Memory B cell (primary cell): ENCODE measurements at regions not wholly inside any gene's neighbourhood (a gene's known extent, or its start where the extent isn't known, plus 50 kb on each side); places are given as distances from the start of the nearest gene placed in this dataset.

Experiments used
- ATAC-seq: fragments of 150-1000 bp; cut with Tn5 transposase; 2 replicates; pipeline ENCODE4 v1.10.0; 2021; ENCODE audit warnings: low read depth, mild to moderate bottlenecking, moderate library complexity
- DNase-seq, 2 donors: peaks; one replicate each; pipeline ENCODE4 v3.0.0; 2022; ENCODE audit warnings: low spot score in 2 of 2
- H3K27ac Mint-ChIP-seq: one replicate; pipeline ENCODE4 v1.8.0; 2022; ENCODE audit warnings: mild to moderate bottlenecking, moderate library complexity, mixed read lengths
- H3K27me3 Mint-ChIP-seq: one replicate; pipeline ENCODE4 v1.8.0; 2022; ENCODE audit warnings: mixed read lengths
- H3K36me3 Mint-ChIP-seq: one replicate; pipeline ENCODE4 v1.8.0; 2022; ENCODE audit warnings: mild to moderate bottlenecking, mixed read lengths
- H3K4me1 Mint-ChIP-seq: one replicate; pipeline ENCODE4 v1.8.0; 2022; ENCODE audit warnings: mixed read lengths
- H3K4me3 Mint-ChIP-seq: one replicate; pipeline ENCODE4 v1.8.0; 2022; ENCODE audit warnings: mild to moderate bottlenecking, moderate library complexity, mixed read lengths
- H3K9me3 Mint-ChIP-seq: one replicate; pipeline ENCODE4 v1.8.0; 2022; ENCODE audit warnings: mixed read lengths

DNA sequence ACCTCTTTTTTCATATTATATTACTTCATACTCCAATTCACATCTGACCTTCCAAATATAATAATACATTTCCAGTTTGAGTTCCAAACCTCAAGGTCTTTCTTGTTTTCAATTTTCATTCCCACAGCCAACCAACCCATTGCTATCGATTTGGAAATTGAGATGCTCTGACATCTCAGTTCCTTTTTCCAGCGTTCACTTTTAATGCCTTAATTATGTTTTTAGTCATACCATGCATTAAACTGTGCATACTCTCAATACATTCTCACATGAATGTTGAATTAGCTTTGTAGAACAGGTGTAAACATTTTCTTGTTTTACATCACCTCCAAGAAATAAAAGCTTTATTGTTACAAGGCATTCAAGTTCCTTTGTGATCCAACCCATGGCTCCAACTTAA lies 294.2 kb upstream of the ANO3 start:
- no peak for DNase-seq
- Mint-ChIP-seq H3K36me3 (no peaks in the 10 kb centered on the region), H3K4me1 (no peaks in the 10 kb centered on the region), H3K27ac (no peak overlapping the region), H3K4me3 (no peak overlapping the region), H3K9me3 (no peaks in the 10 kb centered on the region), H3K27me3 (no peaks in the 10 kb centered on the region)
- no peak for ATAC-seq

DNA sequence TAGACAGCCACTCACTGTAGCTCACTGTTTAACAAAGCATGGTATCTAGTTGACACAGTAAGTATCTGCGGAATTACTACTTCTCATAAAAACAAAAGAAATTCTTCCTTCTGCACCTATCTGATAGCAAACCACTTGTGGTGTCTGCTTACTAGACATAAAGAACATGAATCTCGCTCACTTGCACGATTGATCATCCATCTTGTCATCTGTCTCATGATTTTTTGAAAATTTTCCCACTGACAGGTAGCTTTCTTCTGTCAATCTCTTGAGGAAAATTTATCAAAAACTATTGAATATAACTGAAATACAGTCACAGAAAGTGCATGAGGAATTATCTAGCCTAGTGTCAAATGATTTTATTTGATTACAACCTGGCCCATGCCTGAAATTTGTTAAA lies 291.6 kb upstream of the ANO3 start:
- no peak overlapping the region for H3K27ac Mint-ChIP-seq
- H3K36me3 Mint-ChIP-seq = no peaks in the 10 kb centered on the region
- H3K27me3 Mint-ChIP-seq = no peaks in the 10 kb centered on the region
- peaks cover 4% of the 10 kb centered on the region for H3K4me1 Mint-ChIP-seq
- no peak overlapping the region for H3K4me3 Mint-ChIP-seq
- no peaks in the 10 kb centered on the region for H3K9me3 Mint-ChIP-seq
- DNase-seq = no peak
- ATAC-seq = no peak

DNA sequence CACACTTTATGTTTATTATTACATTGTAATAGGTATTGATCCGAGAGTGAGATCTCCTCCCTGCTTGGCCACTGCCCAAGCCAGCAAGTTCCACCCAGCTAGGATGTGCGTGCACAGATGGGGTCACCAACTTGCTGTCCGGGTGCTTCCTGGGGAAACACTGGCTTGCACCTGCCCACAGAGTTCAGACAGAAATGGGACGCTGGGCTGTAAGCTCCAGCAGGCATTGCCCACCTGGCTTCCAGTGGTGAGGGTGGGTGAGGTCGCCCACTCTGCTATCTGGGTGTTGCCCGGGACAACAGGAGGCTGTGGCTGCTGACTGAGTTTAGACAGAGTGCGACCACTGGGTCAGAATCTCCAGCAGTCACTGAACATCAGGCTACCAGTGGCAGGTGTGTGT lies 289.8 kb upstream of the ANO3 start:
- Mint-ChIP-seq H3K27ac (no peak overlapping the region), H3K4me3 (no peak overlapping the region), H3K36me3 (no peaks in the 10 kb centered on the region), H3K4me1 (peaks cover 4% of the 10 kb centered on the region), H3K27me3 (no peaks in the 10 kb centered on the region), H3K9me3 (no peaks in the 10 kb centered on the region)
- ATAC-seq = no peak
- DNase-seq = no peak

DNA sequence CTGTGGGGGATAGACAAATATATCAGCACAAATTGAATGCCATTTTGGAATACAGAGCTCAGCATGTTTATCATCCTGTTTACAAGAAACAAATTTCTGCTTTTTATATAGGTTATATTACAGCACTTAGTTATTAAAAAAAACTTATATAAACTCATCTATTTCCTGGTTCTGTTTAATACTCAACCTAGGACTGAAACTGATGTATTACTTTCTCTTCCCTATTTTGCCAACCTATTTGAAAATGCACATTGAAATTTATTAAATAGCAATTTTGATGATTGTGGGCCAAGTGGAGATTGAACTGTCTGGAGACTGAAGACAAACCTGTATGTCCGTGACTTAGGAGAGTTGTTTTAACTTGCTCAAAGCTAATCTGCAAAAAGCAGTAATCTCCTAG lies 288.3 kb upstream of the ANO3 start:
- DNase-seq (no peak), ATAC-seq (peak; percentile 78)
- no peaks in the 10 kb centered on the region for H3K9me3 Mint-ChIP-seq
- no peak overlapping the region for H3K4me3 Mint-ChIP-seq
- H3K27me3 Mint-ChIP-seq = no peaks in the 10 kb centered on the region
- no peak overlapping the region for H3K27ac Mint-ChIP-seq
- H3K4me1 Mint-ChIP-seq = peaks cover 4% of the 10 kb centered on the region
- no peaks in the 10 kb centered on the region for H3K36me3 Mint-ChIP-seq

DNA sequence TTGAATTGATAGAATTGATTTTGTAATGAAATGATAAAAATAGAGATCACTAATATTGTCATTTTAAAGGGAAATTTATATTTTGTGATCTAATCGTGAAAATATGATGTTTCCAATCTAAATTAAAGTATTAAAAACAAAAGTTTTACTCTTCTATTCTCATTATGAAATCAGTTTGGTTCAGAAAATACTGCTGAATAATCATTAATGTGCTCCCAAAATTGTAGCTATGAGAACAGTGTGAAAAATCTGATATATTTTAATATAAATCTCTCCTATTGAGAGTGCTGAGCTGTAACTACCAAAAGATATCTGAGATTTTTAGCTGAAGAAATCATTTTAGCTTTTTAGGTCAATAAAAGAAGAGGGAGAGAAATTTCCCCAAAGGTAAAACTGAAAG lies 287.5 kb upstream of the ANO3 start:
- Mint-ChIP-seq H3K4me3 (no peak overlapping the region), H3K27ac (no peak overlapping the region), H3K27me3 (no peaks in the 10 kb centered on the region), H3K4me1 (peaks cover 6% of the 10 kb centered on the region), H3K9me3 (peaks cover 2% of the 10 kb centered on the region), H3K36me3 (no peaks in the 10 kb centered on the region)
- ATAC-seq (no peak), DNase-seq (no peak)

DNA sequence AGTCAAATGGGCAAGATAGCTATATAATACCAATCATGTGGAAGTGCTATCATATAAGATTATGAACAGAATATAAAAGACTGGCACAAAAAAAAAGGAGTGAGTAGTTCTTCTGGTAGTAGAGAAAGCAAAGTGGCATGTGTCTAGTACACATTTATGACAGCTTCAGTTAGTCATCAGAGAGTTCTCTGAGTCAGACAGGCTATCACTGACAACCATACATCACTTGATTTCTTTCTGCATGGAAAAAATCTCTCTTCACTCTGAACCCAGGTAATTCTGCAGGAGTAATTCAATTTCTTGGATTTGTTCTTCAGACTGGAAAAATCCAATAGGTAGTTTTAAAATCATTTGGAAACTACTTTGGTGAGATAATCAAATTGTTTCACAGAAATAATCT lies 286.8 kb upstream of the ANO3 start:
- H3K9me3 Mint-ChIP-seq = peaks cover 3% of the 10 kb centered on the region
- no peak overlapping the region for H3K27ac Mint-ChIP-seq
- DNase-seq (no peak), ATAC-seq (no peak)
- H3K4me3 Mint-ChIP-seq = no peak overlapping the region
- peaks cover 6% of the 10 kb centered on the region for H3K4me1 Mint-ChIP-seq
- H3K36me3 Mint-ChIP-seq = no peaks in the 10 kb centered on the region
- H3K27me3 Mint-ChIP-seq = no peaks in the 10 kb centered on the region

DNA sequence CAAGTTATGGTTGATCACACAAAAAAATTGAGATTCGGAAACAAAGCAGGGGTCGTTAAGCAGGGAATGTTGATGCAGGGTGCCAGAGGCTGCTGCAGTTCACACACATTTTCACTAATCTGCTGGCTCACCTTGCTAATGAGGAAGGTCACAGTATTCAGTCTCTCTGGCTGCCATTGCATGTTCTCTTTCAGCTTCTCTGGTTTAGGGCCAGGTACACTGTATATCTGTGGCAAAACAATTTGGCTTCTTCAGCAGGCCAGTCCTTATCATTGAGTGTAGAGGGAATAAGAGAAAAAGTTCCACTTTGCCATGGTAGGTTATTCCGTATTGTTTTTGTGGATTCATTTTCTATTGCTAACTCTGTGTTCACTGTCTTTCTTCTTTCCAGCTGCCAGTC lies 283.7 kb upstream of the ANO3 start:
- Mint-ChIP-seq H3K4me1 (peaks cover 6% of the 10 kb centered on the region), H3K27ac (no peak overlapping the region), H3K4me3 (no peak overlapping the region), H3K36me3 (no peaks in the 10 kb centered on the region), H3K27me3 (no peaks in the 10 kb centered on the region), H3K9me3 (peaks cover 3% of the 10 kb centered on the region)
- ATAC-seq (no peak), DNase-seq (no peak)

DNA sequence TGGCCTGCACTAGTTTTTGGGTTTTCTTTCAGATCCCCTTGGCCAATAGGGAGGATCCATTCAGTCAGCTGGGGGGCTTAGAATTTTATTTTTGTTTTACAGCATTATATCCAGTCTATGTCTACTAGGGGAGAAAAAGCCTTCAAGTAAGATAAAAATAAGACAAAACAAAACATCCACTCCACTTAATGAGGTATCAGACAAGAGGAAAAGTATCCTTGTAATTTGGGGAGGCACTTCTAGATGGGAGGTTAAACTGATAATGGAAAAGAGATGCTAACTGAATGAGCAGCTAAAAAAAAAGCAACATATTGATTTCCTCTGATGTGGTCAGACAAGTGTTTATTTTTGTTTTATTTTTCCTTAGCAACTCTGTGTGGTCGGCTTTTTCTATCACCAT lies 278.0 kb upstream of the ANO3 start:
- H3K4me1 Mint-ChIP-seq = peaks cover 6% of the 10 kb centered on the region
- peaks cover 4% of the 10 kb centered on the region for H3K9me3 Mint-ChIP-seq
- H3K4me3 Mint-ChIP-seq = no peak overlapping the region
- no peak for DNase-seq
- H3K36me3 Mint-ChIP-seq = no peaks in the 10 kb centered on the region
- H3K27ac Mint-ChIP-seq = no peak overlapping the region
- no peak for ATAC-seq
- no peaks in the 10 kb centered on the region for H3K27me3 Mint-ChIP-seq

DNA sequence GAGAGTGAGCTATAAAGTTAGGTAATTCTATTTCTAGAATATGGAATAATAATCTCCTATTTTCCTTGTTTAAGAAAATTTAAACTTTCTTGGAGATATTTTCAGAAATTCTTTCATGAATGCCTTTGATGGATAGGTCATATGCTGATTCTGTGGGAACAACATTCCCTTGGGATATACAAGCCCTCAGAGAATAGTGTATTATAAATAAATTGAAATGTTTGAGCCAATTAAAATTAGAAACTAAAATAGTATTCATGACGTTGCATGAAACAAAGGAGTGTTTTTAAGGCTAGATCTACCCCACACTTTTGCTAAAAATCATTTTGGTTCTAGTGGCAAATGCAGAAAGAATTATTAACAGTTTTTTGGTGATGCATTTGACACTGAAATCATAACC lies 269.3 kb upstream of the ANO3 start:
- no peak for DNase-seq
- H3K36me3 Mint-ChIP-seq = no peaks in the 10 kb centered on the region
- no peak for ATAC-seq
- H3K4me1 Mint-ChIP-seq = peaks cover 10% of the 10 kb centered on the region
- no peak overlapping the region for H3K4me3 Mint-ChIP-seq
- H3K27ac Mint-ChIP-seq = no peak overlapping the region
- H3K9me3 Mint-ChIP-seq = peaks cover 8% of the 10 kb centered on the region
- H3K27me3 Mint-ChIP-seq = no peaks in the 10 kb centered on the region

DNA sequence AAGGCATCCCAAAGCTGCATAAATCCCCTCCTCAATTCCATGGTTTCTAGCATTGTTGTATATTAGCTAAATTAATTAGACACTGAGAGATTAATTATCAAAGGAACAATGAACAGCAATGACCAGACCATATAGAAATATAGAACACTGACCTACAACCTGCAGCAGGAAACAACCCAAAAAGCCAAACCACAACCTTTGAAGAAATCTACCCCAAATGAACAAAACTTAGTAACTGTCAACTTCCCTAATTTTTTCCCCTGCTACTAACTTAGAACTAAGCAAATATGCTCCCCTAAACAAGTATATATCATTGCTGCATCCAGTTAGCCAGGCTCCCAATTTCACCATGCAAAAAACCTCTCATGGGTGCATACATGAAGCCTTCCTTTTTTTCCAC lies 268.0 kb upstream of the ANO3 start:
- Mint-ChIP-seq H3K4me1 (peaks cover 8% of the 10 kb centered on the region), H3K27me3 (no peaks in the 10 kb centered on the region), H3K36me3 (no peaks in the 10 kb centered on the region), H3K27ac (no peak overlapping the region), H3K4me3 (no peak overlapping the region), H3K9me3 (peaks cover 8% of the 10 kb centered on the region)
- DNase-seq = no peak
- peak; percentile 45 for ATAC-seq

DNA sequence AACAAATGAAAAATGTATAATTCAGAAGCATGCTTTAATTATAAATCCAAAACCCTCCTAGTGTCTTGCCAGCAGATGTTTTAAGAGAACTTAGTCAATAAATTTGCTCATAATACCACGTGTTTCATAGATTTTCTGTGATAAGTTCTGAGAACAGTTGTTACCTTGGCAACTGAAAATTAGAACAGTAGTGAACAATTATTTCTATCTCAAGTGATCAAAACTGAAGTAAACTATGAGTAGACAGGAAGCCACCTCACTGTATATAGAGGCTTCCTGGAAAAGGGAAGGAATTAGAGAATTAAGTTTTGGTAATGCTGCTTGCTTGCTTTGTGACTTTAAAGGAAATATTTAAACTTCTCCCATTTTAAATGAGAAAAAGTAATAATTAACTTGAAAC lies 266.0 kb upstream of the ANO3 start:
- no peak overlapping the region for H3K27ac Mint-ChIP-seq
- no peak overlapping the region for H3K4me3 Mint-ChIP-seq
- DNase-seq (no peak), ATAC-seq (no peak)
- no peaks in the 10 kb centered on the region for H3K27me3 Mint-ChIP-seq
- H3K36me3 Mint-ChIP-seq = no peaks in the 10 kb centered on the region
- peaks cover 4% of the 10 kb centered on the region for H3K9me3 Mint-ChIP-seq
- peaks cover 8% of the 10 kb centered on the region for H3K4me1 Mint-ChIP-seq

DNA sequence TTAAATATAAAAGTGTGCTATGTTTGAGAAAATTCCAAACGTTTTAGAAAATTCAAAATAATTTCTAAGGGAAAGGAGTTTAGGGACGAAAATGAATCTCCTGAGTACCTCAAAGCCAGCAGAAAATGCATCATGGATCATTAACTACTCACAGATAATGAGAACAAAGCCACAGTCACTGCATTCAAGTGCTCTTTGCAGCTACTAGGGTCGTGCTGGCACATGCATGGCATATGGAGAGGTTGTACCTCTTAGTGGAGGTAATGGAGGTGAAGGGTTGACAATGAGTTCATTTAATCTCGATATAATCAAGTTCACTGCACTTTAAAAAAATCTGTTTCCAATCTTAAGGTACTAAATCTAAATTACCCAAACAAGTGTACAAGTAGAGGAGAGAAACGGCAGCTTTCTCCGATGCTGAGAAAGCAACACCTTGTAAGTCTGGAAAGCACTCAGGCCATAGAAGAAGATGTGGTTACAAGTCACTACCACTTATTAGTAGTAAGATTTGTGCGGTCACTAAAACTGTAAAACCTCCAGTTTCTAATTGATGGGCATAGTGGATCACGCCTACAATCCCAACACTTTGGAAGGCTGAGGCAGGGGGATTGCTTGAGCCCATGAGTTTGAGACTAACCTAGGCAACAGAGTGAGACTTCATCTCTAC lies 261.1 kb upstream of the ANO3 start:
- no peaks in the 10 kb centered on the region for H3K27me3 Mint-ChIP-seq
- DNase-seq (no peak), ATAC-seq (no peak)
- H3K9me3 Mint-ChIP-seq = peaks cover 3% of the 10 kb centered on the region
- H3K36me3 Mint-ChIP-seq = no peaks in the 10 kb centered on the region
- no peak overlapping the region for H3K4me3 Mint-ChIP-seq
- H3K27ac Mint-ChIP-seq = no peak overlapping the region
- no peaks in the 10 kb centered on the region for H3K4me1 Mint-ChIP-seq

DNA sequence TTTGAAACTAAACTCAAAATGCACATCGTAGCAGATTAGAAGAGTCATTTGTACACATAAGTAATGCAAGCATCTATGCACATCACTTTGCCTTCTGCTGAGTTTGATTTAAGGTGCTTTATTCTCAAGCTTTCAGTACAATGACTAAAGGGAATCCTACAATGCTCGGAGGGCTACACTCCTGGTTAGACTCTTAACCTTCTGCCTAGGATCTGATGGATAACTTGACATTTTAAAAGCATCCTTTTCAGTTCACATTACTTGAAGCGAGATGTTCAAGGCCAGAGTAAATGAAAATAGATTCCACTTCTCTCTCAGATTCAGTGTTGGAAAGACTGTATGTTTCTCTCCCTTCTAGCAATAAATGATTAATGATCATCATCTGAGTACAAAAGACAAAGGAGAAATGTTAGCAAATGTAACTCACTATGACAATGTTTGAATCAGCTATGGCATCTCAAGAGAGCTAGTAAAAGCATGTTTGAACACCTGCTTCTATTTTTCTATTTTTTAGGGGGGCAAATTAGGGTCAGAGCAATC lies 259.2 kb upstream of the ANO3 start:
- Mint-ChIP-seq H3K27ac (no peak overlapping the region), H3K36me3 (no peaks in the 10 kb centered on the region), H3K27me3 (no peaks in the 10 kb centered on the region), H3K9me3 (no peaks in the 10 kb centered on the region), H3K4me1 (no peaks in the 10 kb centered on the region), H3K4me3 (no peak overlapping the region)
- DNase-seq (no peak), ATAC-seq (no peak)

DNA sequence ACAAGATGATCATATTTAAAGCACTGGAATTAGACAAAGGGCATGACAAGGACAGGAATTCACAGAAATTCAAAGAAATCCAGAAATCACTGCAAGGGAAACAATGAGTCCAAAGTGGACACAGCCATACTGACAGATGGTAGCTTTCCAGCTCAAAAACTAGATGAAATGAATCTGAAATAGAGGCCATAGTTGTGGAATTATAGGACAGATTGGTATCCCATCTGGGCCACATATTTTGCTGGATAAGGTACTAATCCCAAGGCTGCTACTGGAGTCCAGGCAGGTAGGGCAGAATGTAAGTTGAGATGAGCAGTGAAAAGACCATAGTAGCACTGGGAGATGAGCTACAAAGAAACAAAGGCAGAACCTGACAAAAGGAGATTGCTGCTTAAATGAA lies 258.3 kb upstream of the ANO3 start:
- ATAC-seq (no peak), DNase-seq (no peak)
- Mint-ChIP-seq H3K4me3 (no peak overlapping the region), H3K4me1 (no peaks in the 10 kb centered on the region), H3K36me3 (no peaks in the 10 kb centered on the region), H3K9me3 (no peaks in the 10 kb centered on the region), H3K27ac (no peak overlapping the region), H3K27me3 (no peaks in the 10 kb centered on the region)

DNA sequence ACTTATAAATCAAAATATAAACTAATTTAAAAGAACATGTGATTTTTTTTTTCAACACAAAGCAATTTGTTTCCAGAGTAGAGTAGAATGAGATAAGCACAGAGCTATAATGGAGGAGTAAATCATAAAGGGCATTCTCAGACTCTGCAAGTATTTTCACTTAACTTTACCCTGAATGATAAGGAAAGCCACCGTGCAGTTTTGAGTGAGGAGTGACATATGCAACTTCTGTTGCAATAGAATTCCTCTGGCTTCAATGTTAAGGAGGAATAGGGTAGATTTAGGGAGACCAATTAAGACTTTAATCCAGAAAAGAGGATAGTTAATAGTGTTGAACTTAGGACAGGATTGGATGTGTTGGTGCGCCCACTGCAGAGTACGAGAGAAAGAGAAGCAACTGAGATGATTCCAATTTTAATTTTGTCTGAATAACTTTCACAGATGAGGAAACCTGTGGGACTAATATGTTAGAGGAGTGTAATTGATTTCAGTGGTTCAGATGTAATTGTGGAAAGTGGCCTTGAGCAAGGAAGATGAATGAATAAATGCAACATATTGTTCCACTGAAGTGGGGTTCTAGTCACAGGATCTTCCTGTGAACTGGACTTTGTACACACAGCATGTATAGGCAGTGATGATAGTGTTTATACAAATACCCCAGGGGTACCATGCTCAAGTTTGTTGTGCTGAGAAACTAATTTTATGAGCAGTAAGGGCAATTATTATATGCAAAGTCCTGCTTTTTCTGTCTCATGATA lies 255.5 kb upstream of the ANO3 start:
- Mint-ChIP-seq H3K27ac (no peak overlapping the region), H3K9me3 (peaks cover 1% of the 10 kb centered on the region), H3K36me3 (no peaks in the 10 kb centered on the region), H3K4me1 (no peaks in the 10 kb centered on the region), H3K27me3 (no peaks in the 10 kb centered on the region), H3K4me3 (no peak overlapping the region)
- ATAC-seq (no peak), DNase-seq (no peak)
